Mesothelial cell of epicardium (in vitro differentiated cells): ENCODE measurements at regions not wholly inside any gene's neighbourhood (a gene's known extent, or its start where the extent isn't known, plus 50 kb on each side); places are given as distances from the start of the nearest gene placed in this dataset. TPM values are rescaled to one million over a fixed set of nuclear protein-coding genes. Genes with fewer than 3 reads are reported as not detected.
"Not testable (repeated sequence)": the region's sequence is repeated elsewhere in the genome, so short reads cannot be mapped to it uniquely, and the experiment has no call there.

Experiments used
- DNase-seq, 2 experiments: peaks; one replicate each; pipeline ENCODE4 v3.0.0; 2021; ENCODE audit warnings: low spot score in 2 of 2; ENCODE audit not compliant: unreplicated experiment in 2 of 2
- H3K27ac Mint-ChIP-seq: 2 replicates; pipeline ENCODE4 v1.8.0; 2021; ENCODE audit warnings: mixed read lengths
- H3K27me3 Mint-ChIP-seq: 2 replicates; pipeline ENCODE4 v1.8.0; 2021; ENCODE audit warnings: low read depth, mixed read lengths
- H3K36me3 Mint-ChIP-seq: 2 replicates; pipeline ENCODE4 v1.8.0; 2021; ENCODE audit warnings: mixed read lengths
- H3K4me1 Mint-ChIP-seq: 2 replicates; pipeline ENCODE4 v1.8.0; 2021; ENCODE audit warnings: mixed read lengths
- H3K4me3 Mint-ChIP-seq: 2 replicates; pipeline ENCODE4 v1.8.0; 2021; ENCODE audit warnings: mild to moderate bottlenecking, moderate library complexity, mixed read lengths
- H3K9me3 Mint-ChIP-seq: 2 replicates; pipeline ENCODE4 v1.8.0; 2021; ENCODE audit warnings: mixed read lengths
- CTCF ChIP-seq: fragments of 200-600 bp; sonication (generic); IDR thresholded peaks from one replicate; pipeline ENCODE4 v1.5.0; 2021; ENCODE audit warnings: antibody characterized with exemption; ENCODE audit not compliant: unreplicated experiment
- microRNA-seq: library from miRNA; unstranded; fragments of <30 nt; microRNA quantifications from one replicate; pipeline ENCODE4 v1.2.0, GENCODE V29; 2021; ENCODE audit warnings: inconsistent platforms, mixed read lengths

- H3K27ac Mint-ChIP-seq, result no peak overlapping the region
- no peak overlapping the region for H3K4me3 Mint-ChIP-seq
- H3K4me1 Mint-ChIP-seq, result no peaks in the 10 kb centered on the region
- no peaks in the 10 kb centered on the region for H3K27me3 Mint-ChIP-seq
- no peak for DNase-seq
- no peaks in the 10 kb centered on the region for H3K9me3 Mint-ChIP-seq
- H3K36me3 Mint-ChIP-seq, result no peaks in the 10 kb centered on the region
- TF ChIP-seq CTCF, result no peak
Measured at GRCh38 chr18:28256166-28256565, 79.2 kb upstream of the CDH2 start.

- Mint-ChIP-seq H3K4me3 (no peak overlapping the region), H3K27ac (no peak overlapping the region)
Measured at GRCh38 chr18:28248653-28249052, 71.7 kb upstream of the CDH2 start.

GRCh38 chr18:28240626-28241025, 63.7 kb upstream of the CDH2 start:
- H3K27me3 Mint-ChIP-seq, H3K4me1 Mint-ChIP-seq, H3K9me3 Mint-ChIP-seq, H3K36me3 Mint-ChIP-seq, DNase-seq, H3K27ac Mint-ChIP-seq: not testable (repeated sequence)
- H3K4me3 Mint-ChIP-seq, result peak overlapping the region; percentile 38

More at GRCh38 chr18:28248653-28249052, 71.7 kb upstream of the CDH2 start:
- H3K27me3 Mint-ChIP-seq, result no peaks in the 10 kb centered on the region
- DNase-seq, result no peak
- H3K9me3 Mint-ChIP-seq, result no peaks in the 10 kb centered on the region
- TF ChIP-seq CTCF, result no peak
- no peaks in the 10 kb centered on the region for H3K36me3 Mint-ChIP-seq
- H3K4me1 Mint-ChIP-seq, result no peaks in the 10 kb centered on the region

GRCh38 chr18:28236487-28236886, 59.6 kb upstream of the CDH2 start:
- Mint-ChIP-seq H3K36me3 (no peaks in the 10 kb centered on the region), H3K4me3 (no peak overlapping the region), H3K27me3 (no peaks in the 10 kb centered on the region), H3K27ac (no peak overlapping the region), H3K9me3 (no peaks in the 10 kb centered on the region), H3K4me1 (no peaks in the 10 kb centered on the region)
- no peak for TF ChIP-seq CTCF
- DNase-seq, result no peak

Small RNA genes lying in the stretch of these regions (microRNA-seq; reads per million reads assigned to microRNA genes)
- not detected for gene MIR302F
